T1000 (cell line): ENCODE measurements at regions not wholly inside any gene's neighbourhood (a gene's known extent, or its start where the extent isn't known, plus 50 kb on each side); places are given as distances from the start of the nearest gene placed in this dataset.
"Not testable (repeated sequence)": the region's sequence is repeated elsewhere in the genome, so short reads cannot be mapped to it uniquely, and the experiment has no call there.

Experiments
- DNase-seq: peaks from one replicate; lab custom pipeline; 2025; ENCODE audit warnings: mixed read lengths; lab: John Stamatoyannopoulos, UW

- DNase-seq: no peak
These were observed 57.6 kb downstream of the CCDC59 start for GRCh38 chr12:82300611-82301010.

GRCh38 chr12:82299319-82300025 lies 58.7 kb downstream of the CCDC59 start:
- DNase-seq: no peak

GRCh38 chr12:82290415-82290814 lies 67.8 kb downstream of the CCDC59 start:
- DNase-seq: no peak

- not testable (repeated sequence) for DNase-seq
These were observed 76.9 kb downstream of the CCDC59 start for GRCh38 chr12:82281335-82281734.

GRCh38 chr12:82279536-82280058 lies 78.6 kb downstream of the CCDC59 start:
- no peak for DNase-seq

- DNase-seq: no peak
These were observed 80.6 kb downstream of the CCDC59 start for GRCh38 chr12:82277582-82277981.

GRCh38 chr12:82242729-82243128 lies 115.5 kb downstream of the CCDC59 start:
- DNase-seq: no peak

- no peak for DNase-seq
These were observed 132.3 kb downstream of the CCDC59 start for GRCh38 chr12:82225871-82226270.

- DNase-seq: no peak
These were observed 134.8 kb downstream of the CCDC59 start for GRCh38 chr12:82223426-82223825.

- no peak for DNase-seq
These were observed 141.7 kb downstream of the CCDC59 start for GRCh38 chr12:82216475-82216874.

GRCh38 chr12:82213761-82214160 lies 144.4 kb downstream of the CCDC59 start:
- DNase-seq: no peak

- DNase-seq: no peak
These were observed 147.3 kb downstream of the CCDC59 start for GRCh38 chr12:82210882-82211281.

- no peak for DNase-seq
These were observed 148.7 kb downstream of the CCDC59 start for GRCh38 chr12:82209533-82209932.

GRCh38 chr12:82207556-82207955 lies 150.6 kb downstream of the CCDC59 start:
- no peak for DNase-seq

- DNase-seq: no peak
These were observed 155.1 kb downstream of the CCDC59 start for GRCh38 chr12:82203086-82203485.

- no peak for DNase-seq
These were observed 170.6 kb downstream of the CCDC59 start for GRCh38 chr12:82187595-82187994.

- no peak for DNase-seq
These were observed 171.2 kb downstream of the CCDC59 start for GRCh38 chr12:82187011-82187410.

- no peak for DNase-seq
These were observed 171.9 kb downstream of the CCDC59 start for GRCh38 chr12:82186282-82186681.

- DNase-seq: no peak
These were observed 173.3 kb downstream of the CCDC59 start for GRCh38 chr12:82184844-82185243.

- peak; percentile 15 for DNase-seq
These were observed 175.5 kb downstream of the CCDC59 start for GRCh38 chr12:82182601-82183190.

- DNase-seq: no peak
These were observed 181.3 kb downstream of the CCDC59 start for GRCh38 chr12:82176761-82177490.

GRCh38 chr12:82176026-82176425 lies 182.2 kb downstream of the CCDC59 start:
- no peak for DNase-seq

- no peak for DNase-seq
These were observed 183.3 kb downstream of the CCDC59 start for GRCh38 chr12:82174936-82175335.
